ENCODE measurements at regions not wholly inside any gene's neighbourhood (a gene's known extent, or its start where the extent isn't known, plus 50 kb on each side); places are given as distances from the start of the nearest gene placed in this dataset.

DNA sequence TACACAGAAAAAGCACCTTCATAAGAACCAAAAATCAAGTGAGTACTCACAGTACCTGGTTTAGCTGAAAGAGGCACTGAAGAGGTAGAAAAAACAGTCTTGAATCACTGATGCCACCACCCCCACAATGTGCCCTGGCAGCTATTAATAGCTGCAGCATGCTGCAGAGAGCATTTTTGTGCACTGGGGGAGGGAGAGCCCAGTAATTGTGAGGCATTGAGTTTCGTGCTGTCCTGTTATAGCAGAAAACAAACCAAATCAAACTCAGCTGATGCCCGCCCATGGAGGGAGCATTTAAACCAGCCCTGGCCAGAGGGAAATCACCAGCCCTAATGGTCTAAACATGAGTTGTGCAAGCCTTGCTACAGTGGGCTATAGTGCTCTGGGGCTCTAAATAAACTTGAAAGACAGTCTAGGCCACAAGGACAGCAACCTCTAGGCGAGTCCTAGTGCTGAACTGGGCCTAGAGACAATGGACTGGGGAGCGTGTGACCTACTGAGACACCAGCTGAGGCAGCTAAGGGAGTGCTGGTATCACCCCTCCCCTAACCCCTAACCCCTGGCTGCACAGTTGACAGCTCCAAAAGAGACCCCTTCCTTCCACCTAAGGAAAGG, 106.3 kb upstream of the TMLHE start:
- H3K36me3 ChIP-seq (ENCODE audit: control insufficient read depth in 4 of 4, insufficient read depth in 4 of 4, low read length in 4 of 4) = no peaks in the 10 kb centered on the region
- no peak overlapping the region for H3K9ac ChIP-seq (ENCODE audit: insufficient read depth in 1 of 2, low read length in 2 of 2)
- no peaks in the 10 kb centered on the region for H3K27me3 ChIP-seq (ENCODE audit: control insufficient read depth in 3 of 3, insufficient read depth in 3 of 3, low read length in 2 of 3)
- TF ChIP-seq, protein P1, sequence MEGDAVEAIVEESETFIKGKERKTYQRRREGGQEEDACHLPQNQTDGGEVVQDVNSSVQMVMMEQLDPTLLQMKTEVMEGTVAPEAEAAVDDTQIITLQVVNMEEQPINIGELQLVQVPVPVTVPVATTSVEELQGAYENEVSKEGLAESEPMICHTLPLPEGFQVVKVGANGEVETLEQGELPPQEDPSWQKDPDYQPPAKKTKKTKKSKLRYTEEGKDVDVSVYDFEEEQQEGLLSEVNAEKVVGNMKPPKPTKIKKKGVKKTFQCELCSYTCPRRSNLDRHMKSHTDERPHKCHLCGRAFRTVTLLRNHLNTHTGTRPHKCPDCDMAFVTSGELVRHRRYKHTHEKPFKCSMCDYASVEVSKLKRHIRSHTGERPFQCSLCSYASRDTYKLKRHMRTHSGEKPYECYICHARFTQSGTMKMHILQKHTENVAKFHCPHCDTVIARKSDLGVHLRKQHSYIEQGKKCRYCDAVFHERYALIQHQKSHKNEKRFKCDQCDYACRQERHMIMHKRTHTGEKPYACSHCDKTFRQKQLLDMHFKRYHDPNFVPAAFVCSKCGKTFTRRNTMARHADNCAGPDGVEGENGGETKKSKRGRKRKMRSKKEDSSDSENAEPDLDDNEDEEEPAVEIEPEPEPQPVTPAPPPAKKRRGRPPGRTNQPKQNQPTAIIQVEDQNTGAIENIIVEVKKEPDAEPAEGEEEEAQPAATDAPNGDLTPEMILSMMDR (IDR thresholded peaks at IDR 0.05; ENCODE audit: control extremely low read depth, extremely low read depth) = no peak
- no peaks in the 10 kb centered on the region for H3K4me1 ChIP-seq (ENCODE audit: control insufficient read depth in 5 of 5, insufficient read depth in 5 of 5, low read length in 5 of 5)
- peak overlapping the region in 1 of 2 donors; percentile 30 for H3K27ac ChIP-seq (ENCODE audit: low read depth in 1 of 2, low read length in 1 of 2)
- no peak overlapping the region for H3K4me3 ChIP-seq
- H3K9me3 ChIP-seq (ENCODE audit: control insufficient read depth in 4 of 4, insufficient read depth in 3 of 4, low read length in 3 of 4) = peaks cover 0 to 2% (median under 1%) of the 10 kb centered on the region in 4 donors
- DNase-seq = peak in 1 of 3 donors; percentile 7
- WGBS, 2 donors = 57 to 75% methylated on average over 4 of the region's 4 CpGs
- no peak for ATAC-seq (ENCODE audit: insufficient read depth, low FRiP score)

DNA sequence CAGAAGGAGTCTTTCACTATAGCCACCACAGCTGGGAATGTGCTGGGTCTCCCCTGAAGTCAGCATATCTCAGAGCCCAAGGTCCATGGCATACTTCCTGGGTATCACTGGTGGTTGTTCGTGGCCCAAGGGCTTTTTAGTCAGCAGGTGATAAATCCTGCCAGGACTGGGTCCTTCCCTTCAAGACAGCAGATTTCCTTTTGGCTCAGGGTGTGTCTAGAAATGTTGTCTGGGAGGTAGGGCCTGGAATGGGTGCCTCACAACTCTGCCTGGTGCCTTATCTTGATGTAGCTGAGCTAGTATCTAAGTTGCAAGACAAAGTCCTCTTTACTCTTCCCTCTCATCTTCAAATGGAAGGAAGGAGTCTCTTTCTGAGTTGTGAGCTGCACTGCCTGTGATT, 102.4 kb upstream of the TMLHE start:
- Histone ChIP-seq H3K4me1 (ENCODE audit: control insufficient read depth in 5 of 5, insufficient read depth in 5 of 5, low read length in 5 of 5) (no peaks in the 10 kb centered on the region), H3K9ac (ENCODE audit: insufficient read depth in 1 of 2, low read length in 2 of 2) (no peak overlapping the region), H3K36me3 (ENCODE audit: control insufficient read depth in 4 of 4, insufficient read depth in 4 of 4, low read length in 4 of 4) (no peaks in the 10 kb centered on the region), H3K4me3 (no peak overlapping the region), H3K9me3 (ENCODE audit: control insufficient read depth in 4 of 4, insufficient read depth in 3 of 4, low read length in 3 of 4) (peaks cover 0 to 4% (median 2%) of the 10 kb centered on the region in 4 donors), H3K27me3 (ENCODE audit: control insufficient read depth in 3 of 3, insufficient read depth in 3 of 3, low read length in 2 of 3) (no peaks in the 10 kb centered on the region), H3K27ac (ENCODE audit: low read depth in 1 of 2, low read length in 1 of 2) (no peak overlapping the region)
- 39 to 62% methylated on average over 1 of the region's 1 CpG for WGBS, 2 donors
- ATAC-seq (ENCODE audit: insufficient read depth, low FRiP score) (no peak), DNase-seq (no peak)
- TF ChIP-seq, protein P1 (IDR thresholded peaks at IDR 0.05; ENCODE audit: control extremely low read depth, extremely low read depth) = no peak

DNA sequence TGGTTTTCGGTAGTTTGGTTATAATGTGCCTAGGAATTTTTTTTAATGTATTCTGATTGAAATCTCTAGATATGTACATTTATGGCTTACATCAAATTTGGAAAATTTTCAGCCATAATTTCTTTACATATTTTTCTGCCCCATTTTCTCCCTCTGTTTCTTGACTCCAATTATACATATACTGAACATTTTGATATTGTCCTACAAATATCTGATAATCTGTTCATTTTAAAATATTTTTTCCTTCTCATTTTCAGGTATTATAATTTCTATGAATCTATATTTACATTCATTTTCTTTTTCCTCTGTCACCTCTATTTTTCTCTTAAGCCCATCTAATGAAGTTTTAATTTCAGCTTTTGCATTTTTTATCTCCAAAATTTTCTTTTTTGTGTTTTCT, 82.7 kb upstream of the TMLHE start:
- DNase-seq (no peak), ATAC-seq (ENCODE audit: insufficient read depth, low FRiP score) (no peak)
- TF ChIP-seq, protein P1 (IDR thresholded peaks at IDR 0.05; ENCODE audit: control extremely low read depth, extremely low read depth) = no peak
- WGBS, 2 donors = 89 to 92% methylated on average over 1 of the region's 1 CpG
- no peak overlapping the region for H3K27ac ChIP-seq (ENCODE audit: low read depth in 1 of 2, low read length in 1 of 2)
- H3K27me3 ChIP-seq (ENCODE audit: control insufficient read depth in 3 of 3, insufficient read depth in 3 of 3, low read length in 2 of 3) = no peaks in the 10 kb centered on the region
- no peak overlapping the region for H3K9ac ChIP-seq (ENCODE audit: insufficient read depth in 1 of 2, low read length in 2 of 2)
- H3K36me3 ChIP-seq (ENCODE audit: control insufficient read depth in 4 of 4, insufficient read depth in 4 of 4, low read length in 4 of 4) = no peaks in the 10 kb centered on the region
- no peaks in the 10 kb centered on the region for H3K4me1 ChIP-seq (ENCODE audit: control insufficient read depth in 5 of 5, insufficient read depth in 5 of 5, low read length in 5 of 5)
- no peak overlapping the region for H3K4me3 ChIP-seq
- H3K9me3 ChIP-seq (ENCODE audit: control insufficient read depth in 4 of 4, insufficient read depth in 3 of 4, low read length in 3 of 4) = no peaks in the 10 kb centered on the region

DNA sequence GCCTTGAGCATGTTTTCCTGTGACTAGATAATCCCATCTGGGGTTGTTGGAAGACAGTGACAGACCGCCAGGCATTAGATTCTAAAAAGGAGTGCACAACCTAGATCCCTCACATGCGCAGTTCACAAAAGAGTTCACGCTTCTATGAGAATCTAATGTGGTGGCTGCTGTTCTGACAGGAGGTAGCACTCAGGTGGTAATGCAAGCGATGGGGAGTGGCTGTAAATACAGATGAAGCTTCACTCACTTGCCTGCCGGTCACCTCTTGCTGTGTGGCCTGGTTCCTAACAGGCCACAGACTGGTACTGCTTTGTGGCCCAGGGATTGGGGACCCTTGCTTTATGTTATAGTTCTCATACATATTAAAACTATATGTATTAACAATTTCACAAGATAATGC, 81.9 kb upstream of the TMLHE start:
- ATAC-seq (ENCODE audit: insufficient read depth, low FRiP score) = no peak
- Histone ChIP-seq H3K36me3 (ENCODE audit: control insufficient read depth in 4 of 4, insufficient read depth in 4 of 4, low read length in 4 of 4) (no peaks in the 10 kb centered on the region), H3K4me3 (no peak overlapping the region), H3K27ac (ENCODE audit: low read depth in 1 of 2, low read length in 1 of 2) (no peak overlapping the region), H3K9me3 (ENCODE audit: control insufficient read depth in 4 of 4, insufficient read depth in 3 of 4, low read length in 3 of 4) (no peaks in the 10 kb centered on the region), H3K4me1 (ENCODE audit: control insufficient read depth in 5 of 5, insufficient read depth in 5 of 5, low read length in 5 of 5) (no peaks in the 10 kb centered on the region), H3K9ac (ENCODE audit: insufficient read depth in 1 of 2, low read length in 2 of 2) (no peak overlapping the region), H3K27me3 (ENCODE audit: control insufficient read depth in 3 of 3, insufficient read depth in 3 of 3, low read length in 2 of 3) (no peaks in the 10 kb centered on the region)
- DNase-seq = no peak
- WGBS, 2 donors = 83 to 99% methylated on average over 5 of the region's 5 CpGs
- TF ChIP-seq, protein P1 (IDR thresholded peaks at IDR 0.05; ENCODE audit: control extremely low read depth, extremely low read depth) = no peak

Data from lung (tissue), 11 donors.